Keratinocyte (primary cell): ENCODE measurements at regions not wholly inside any gene's neighbourhood (a gene's known extent, or its start where the extent isn't known, plus 50 kb on each side); places are given as distances from the start of the nearest gene placed in this dataset.

ENCODE experiments used
- CTCF ChIP-seq, 3 experiments: IDR thresholded peaks in 1 of 3; conservative IDR thresholded peaks in 1 of 3; optimal IDR thresholded peaks in 1 of 3; 2 replicates in 2 of 3; 3 replicates in 1 of 3; pipeline versions ENCODE3 to v1.5.1; 2011; ENCODE audit warnings: low read length in 3 of 3, mild to moderate bottlenecking in 3 of 3, moderate library complexity in 2 of 3, control low read depth in 1 of 3, inconsistent platforms in 1 of 3; ENCODE audit not compliant: insufficient read depth in 2 of 3; ENCODE audit errors: extremely low read depth in 1 of 3
- EZH2 ChIP-seq: IDR thresholded peaks from one replicate; pipeline ENCODE4 v1.6.1; 2012; ENCODE audit warnings: inconsistent platforms, mild to moderate bottlenecking, low read length, moderate library complexity

- no peak for TF ChIP-seq CTCF (optimal IDR thresholded peaks at IDR 0.05 in 1 of 3, IDR thresholded peaks at IDR 0.05 in 1 of 3, conservative IDR thresholded peaks at IDR 0.05 in 1 of 3; ENCODE audit: extremely low read depth in 1 of 3, insufficient read depth in 2 of 3, low read length in 3 of 3)
- no peak for TF ChIP-seq EZH2
Observed at GRCh38 chr11:64437426-64437825, 78.5 kb downstream of the RPS6KA4 start.
